Esophagus muscularis mucosa (tissue), 3 donors: ENCODE measurements at regions not wholly inside any gene's neighbourhood (a gene's known extent, or its start where the extent isn't known, plus 50 kb on each side); places are given as distances from the start of the nearest gene placed in this dataset.

ENCODE experiments used
- CTCF ChIP-seq, 3 experiments: fragments of 200-600 bp in 2 of 3; fragments of 450-650 bp in 1 of 3; sonication (generic) in 2 of 3; IDR thresholded peaks; one replicate each; pipeline ENCODE4 v1.5.1; 2017 to 2019; ENCODE audit warnings: antibody characterized with exemption in 3 of 3, mild to moderate bottlenecking in 2 of 3, moderate library complexity in 1 of 3
- POLR2A ChIP-seq: fragments of 450-650 bp; IDR thresholded peaks from one replicate; pipeline ENCODE4 v1.6.1; 2017; ENCODE audit warnings: antibody characterized with exemption, moderate library complexity, mild to moderate bottlenecking, low read depth
- POLR2AphosphoS5 ChIP-seq, 2 donors: sonication (generic); formaldehyde crosslinking; IDR thresholded peaks; one replicate each; pipeline ENCODE4 v1.6.1; 2017; ENCODE audit warnings: antibody characterized with exemption in 2 of 2

- no peak for TF ChIP-seq CTCF (IDR thresholded peaks at IDR 0.05)
- TF ChIP-seq POLR2A, result no peak
- TF ChIP-seq POLR2AphosphoS5 (IDR thresholded peaks at IDR 0.05), result no peak
Observed at GRCh38 chr2:58721912-58722591, 480.9 kb upstream of the FANCL start.
